Fibroblast of peridontal ligament (primary cell): ENCODE measurements at regions not wholly inside any gene's neighbourhood (a gene's known extent, or its start where the extent isn't known, plus 50 kb on each side); places are given as distances from the start of the nearest gene placed in this dataset.

Source experiments
- DNase-seq: peaks from one replicate; pipeline ENCODE4 v3.0.0-alpha.2; 2010; ENCODE audit errors: extremely low read depth

GRCh38 chr12:18899162-18899561 lies 161.2 kb downstream of the CAPZA3 start:
- no peak for DNase-seq

GRCh38 chr12:18899678-18900317 lies 161.9 kb downstream of the CAPZA3 start:
- DNase-seq, result no peak

- DNase-seq, result no peak
Measured at GRCh38 chr12:18905134-18905533, 167.2 kb downstream of the CAPZA3 start.

- peak; percentile 7 for DNase-seq
Measured at GRCh38 chr12:18906395-18906794, 168.5 kb downstream of the CAPZA3 start.

GRCh38 chr12:18907127-18907526 lies 169.2 kb downstream of the CAPZA3 start:
- DNase-seq, result no peak

- DNase-seq, result no peak
Measured at GRCh38 chr12:18907728-18908127, 169.8 kb downstream of the CAPZA3 start.

- DNase-seq, result no peak
Measured at GRCh38 chr12:18908191-18908590, 170.3 kb downstream of the CAPZA3 start.

- DNase-seq, result no peak
Measured at GRCh38 chr12:18919871-18920511, 182.1 kb downstream of the CAPZA3 start.

- DNase-seq, result peak; percentile 15
Measured at GRCh38 chr12:18922851-18923250, 184.9 kb downstream of the CAPZA3 start.

GRCh38 chr12:18923721-18924120 lies 185.8 kb downstream of the CAPZA3 start:
- DNase-seq, result no peak

- DNase-seq, result no peak
Measured at GRCh38 chr12:18926188-18926587, 188.3 kb downstream of the CAPZA3 start.

GRCh38 chr12:18932211-18932610 lies 194.3 kb downstream of the CAPZA3 start:
- peak; percentile 8 for DNase-seq

GRCh38 chr12:18932715-18933114 lies 194.8 kb downstream of the CAPZA3 start:
- DNase-seq, result peak; percentile 75

GRCh38 chr12:18935371-18935965 lies 194.1 kb upstream of the PLEKHA5 start:
- DNase-seq, result no peak

- DNase-seq, result no peak
Measured at GRCh38 chr12:18939051-18939450, 190.5 kb upstream of the PLEKHA5 start.

- no peak for DNase-seq
Measured at GRCh38 chr12:18942669-18943068, 186.9 kb upstream of the PLEKHA5 start.

- DNase-seq, result no peak
Measured at GRCh38 chr12:18943200-18943599, 186.3 kb upstream of the PLEKHA5 start.

GRCh38 chr12:18946106-18946505 lies 183.4 kb upstream of the PLEKHA5 start:
- no peak for DNase-seq

GRCh38 chr12:18951218-18951617 lies 178.3 kb upstream of the PLEKHA5 start:
- peak; percentile 7 for DNase-seq

GRCh38 chr12:18953505-18953904 lies 176.0 kb upstream of the PLEKHA5 start:
- no peak for DNase-seq

GRCh38 chr12:18955594-18955993 lies 173.9 kb upstream of the PLEKHA5 start:
- no peak for DNase-seq

- no peak for DNase-seq
Measured at GRCh38 chr12:18965203-18965602, 164.3 kb upstream of the PLEKHA5 start.

- no peak for DNase-seq
Measured at GRCh38 chr12:18966954-18967353, 162.6 kb upstream of the PLEKHA5 start.
